ENCODE measurements at regions not wholly inside any gene's neighbourhood (a gene's known extent, or its start where the extent isn't known, plus 50 kb on each side); places are given as distances from the start of the nearest gene placed in this dataset.
"Not testable (repeated sequence)": the region's sequence is repeated elsewhere in the genome, so short reads cannot be mapped to it uniquely, and the experiment has no call there.

GRCh38 chr7:148507787-148508186, 82.8 kb upstream of the C7orf33 start:
- no peak for TF ChIP-seq CTCF (IDR thresholded peaks at IDR 0.05; ENCODE audit: low read depth, low read length, missing control alignments)
- DNase-seq (ENCODE audit: extremely low read depth, low read depth): no peak
- no peak overlapping the region for H3K4me3 ChIP-seq (replicated peaks; ENCODE audit: low read depth, low read length)

- TF ChIP-seq CTCF (IDR thresholded peaks at IDR 0.05; ENCODE audit: low read depth, low read length, missing control alignments): no peak
- H3K4me3 ChIP-seq (replicated peaks; ENCODE audit: low read depth, low read length): no peak overlapping the region
- no peak for DNase-seq (ENCODE audit: extremely low read depth, low read depth)
Measured at GRCh38 chr7:148514236-148514635, 76.3 kb upstream of the C7orf33 start.

GRCh38 chr7:148515237-148515636, 75.3 kb upstream of the C7orf33 start:
- DNase-seq (ENCODE audit: extremely low read depth, low read depth): no peak
- H3K4me3 ChIP-seq (replicated peaks; ENCODE audit: low read depth, low read length): no peak overlapping the region
- no peak for TF ChIP-seq CTCF (IDR thresholded peaks at IDR 0.05; ENCODE audit: low read depth, low read length, missing control alignments)

- no peak for DNase-seq (ENCODE audit: extremely low read depth, low read depth)
- H3K4me3 ChIP-seq (replicated peaks; ENCODE audit: low read depth, low read length): no peak overlapping the region
- no peak for TF ChIP-seq CTCF (IDR thresholded peaks at IDR 0.05; ENCODE audit: low read depth, low read length, missing control alignments)
Measured at GRCh38 chr7:148515728-148516695, 74.6 kb upstream of the C7orf33 start.

GRCh38 chr7:148519386-148519785, 71.2 kb upstream of the C7orf33 start:
- not testable (repeated sequence) for H3K4me3 ChIP-seq (replicated peaks; ENCODE audit: low read depth, low read length); DNase-seq (ENCODE audit: extremely low read depth, low read depth)

- DNase-seq (ENCODE audit: extremely low read depth, low read depth): no peak
- TF ChIP-seq CTCF (IDR thresholded peaks at IDR 0.05; ENCODE audit: low read depth, low read length, missing control alignments): no peak
- H3K4me3 ChIP-seq (replicated peaks; ENCODE audit: low read depth, low read length): no peak overlapping the region
Measured at GRCh38 chr7:148521271-148521670, 69.3 kb upstream of the C7orf33 start.

GRCh38 chr7:148523550-148523949, 67.0 kb upstream of the C7orf33 start:
- no peak for DNase-seq (ENCODE audit: extremely low read depth, low read depth)
- H3K4me3 ChIP-seq (replicated peaks; ENCODE audit: low read depth, low read length): no peak overlapping the region
- TF ChIP-seq CTCF (IDR thresholded peaks at IDR 0.05; ENCODE audit: low read depth, low read length, missing control alignments): no peak
